Kidney epithelial cell (primary cell): ENCODE measurements at regions not wholly inside any gene's neighbourhood (a gene's known extent, or its start where the extent isn't known, plus 50 kb on each side); places are given as distances from the start of the nearest gene placed in this dataset.

ENCODE experiments used
- DNase-seq: peaks from one replicate; pipeline ENCODE4 v3.0.0-alpha.2; 2010; ENCODE audit warnings: low read depth
- H3K27me3 ChIP-seq: 2 replicates; pipeline ENCODE4 v1.6.0; 2011; ENCODE audit warnings: low read length; ENCODE audit not compliant: control insufficient read depth, insufficient read depth
- H3K36me3 ChIP-seq: 2 replicates; pipeline ENCODE4 v1.5.1; 2011; ENCODE audit warnings: low read length; ENCODE audit not compliant: control insufficient read depth, insufficient read depth
- H3K4me3 ChIP-seq: 2 replicates; pipeline ENCODE4 v1.5.1; 2011; ENCODE audit warnings: low read depth, mild to moderate bottlenecking, control low read depth, low read length
- CTCF ChIP-seq: IDR thresholded peaks from 2 replicates; pipeline ENCODE4 v1.5.1; 2011; ENCODE audit warnings: mild to moderate bottlenecking, moderate library complexity, low read length, control low read depth, inconsistent platforms; ENCODE audit not compliant: insufficient read depth, poor library complexity, severe bottlenecking

- Histone ChIP-seq H3K4me3 (no peak overlapping the region), H3K27me3 (peaks cover 3% of the 10 kb centered on the region), H3K36me3 (no peaks in the 10 kb centered on the region)
- no peak for TF ChIP-seq CTCF
- DNase-seq, result no peak
These were observed 295.2 kb downstream of the NDUFA10 start for GRCh38 chr2:239729681-239730566.

DNA sequence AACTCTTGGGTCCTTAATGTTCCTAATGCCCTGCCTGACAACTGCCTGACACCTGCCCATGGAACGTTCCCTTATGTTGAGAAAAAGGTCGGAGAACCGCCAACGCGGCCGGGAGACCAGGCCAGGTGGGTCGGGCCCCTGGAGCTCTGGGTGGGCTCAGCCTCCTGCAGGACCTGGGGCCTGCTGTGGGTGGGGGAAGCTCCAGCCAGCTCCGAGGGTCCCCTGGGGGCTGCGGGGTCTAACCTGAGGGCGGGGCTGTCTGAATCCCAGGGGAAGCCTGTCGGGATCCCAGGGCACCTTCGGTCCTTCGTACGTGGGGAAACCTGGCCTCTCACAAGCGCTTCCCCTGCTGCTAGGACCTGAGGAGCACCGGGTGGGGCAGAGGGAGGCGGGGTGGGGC is 296.0 kb downstream of the NDUFA10 start:
- Histone ChIP-seq H3K36me3 (no peaks in the 10 kb centered on the region), H3K27me3 (peaks cover 3% of the 10 kb centered on the region), H3K4me3 (no peak overlapping the region)
- no peak for TF ChIP-seq CTCF
- no peak for DNase-seq

- H3K27me3 ChIP-seq, result peaks cover 3% of the 10 kb centered on the region
- no peaks in the 10 kb centered on the region for H3K36me3 ChIP-seq
- no peak for DNase-seq
- H3K4me3 ChIP-seq, result no peak overlapping the region
- no peak for TF ChIP-seq CTCF
These were observed 296.4 kb downstream of the NDUFA10 start for GRCh38 chr2:239728751-239729150.

DNA sequence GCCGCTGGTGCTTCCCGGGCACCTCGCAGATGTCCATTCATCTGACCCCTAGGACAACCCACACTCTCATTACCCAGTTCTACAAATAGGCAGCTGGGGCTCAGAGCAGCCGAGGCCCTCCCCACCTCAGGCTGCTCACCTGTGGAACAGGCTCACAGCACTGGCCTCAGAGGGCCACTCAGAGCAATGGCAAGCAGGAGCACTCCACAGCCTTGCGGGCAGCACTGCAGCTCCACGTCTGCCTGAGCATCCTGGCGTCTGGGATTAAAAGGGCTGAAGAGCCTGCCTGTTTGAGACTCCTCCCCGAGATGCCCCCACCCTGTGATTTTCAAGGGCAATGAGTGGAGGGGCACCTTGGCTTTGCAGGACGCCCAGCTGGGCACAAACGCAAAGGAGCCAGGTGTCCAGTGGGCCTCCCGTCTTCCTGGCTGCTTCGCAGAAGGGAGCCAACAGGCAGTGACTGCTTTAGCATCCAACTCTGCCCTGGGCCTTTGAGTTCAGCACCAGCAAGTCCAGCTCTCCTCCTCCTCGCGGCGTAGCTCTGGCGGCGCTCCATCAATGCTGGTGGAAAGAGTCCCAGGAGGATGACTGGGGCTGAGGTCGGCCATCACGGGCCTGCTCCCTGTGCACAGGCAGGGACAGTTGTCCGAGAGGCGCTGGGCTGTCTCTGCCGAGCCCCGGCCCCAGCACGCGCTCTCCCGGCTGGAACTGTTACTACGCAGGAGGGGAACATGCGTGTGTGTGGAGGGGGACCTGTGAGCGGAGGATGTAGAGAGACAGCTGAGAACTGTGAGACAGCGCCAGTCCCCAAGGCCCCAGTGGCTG is 297.2 kb downstream of the NDUFA10 start:
- Histone ChIP-seq H3K27me3 (peaks cover 3% of the 10 kb centered on the region), H3K4me3 (no peak overlapping the region), H3K36me3 (no peaks in the 10 kb centered on the region)
- no peak for DNase-seq
- no peak for TF ChIP-seq CTCF

GRCh38 chr2:239727182-239727775 is 297.9 kb downstream of the NDUFA10 start:
- no peaks in the 10 kb centered on the region for H3K36me3 ChIP-seq
- H3K4me3 ChIP-seq, result no peak overlapping the region
- no peak for DNase-seq
- H3K27me3 ChIP-seq, result peaks cover 3% of the 10 kb centered on the region
- no peak for TF ChIP-seq CTCF
